ENCODE measurements at regions not wholly inside any gene's neighbourhood (a gene's known extent, or its start where the extent isn't known, plus 50 kb on each side); places are given as distances from the start of the nearest gene placed in this dataset.

DNA sequence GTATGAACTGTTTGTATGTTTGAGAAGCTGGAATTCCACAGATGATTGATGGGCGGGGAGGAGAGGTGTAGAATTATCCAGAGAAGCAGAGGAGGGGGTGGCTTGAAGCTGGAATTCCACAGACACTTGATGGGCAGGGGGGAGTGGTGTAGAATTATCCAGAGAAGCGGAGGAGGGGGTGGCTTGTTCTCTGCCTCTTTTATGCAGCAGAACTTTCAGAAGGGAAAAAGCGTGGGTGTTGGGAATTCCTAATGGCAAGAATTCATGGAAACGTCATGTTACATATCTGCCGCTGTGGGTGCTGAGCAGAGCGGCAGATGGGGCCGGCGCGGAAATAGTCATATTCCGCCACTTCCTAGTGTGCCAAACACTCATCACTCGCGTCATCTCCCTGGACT is 167.9 kb upstream of the KCNG1 start:
- DNase-seq (ENCODE audit: insufficient read length, low spot score): no peak
- TF ChIP-seq TAF1 (IDR thresholded peaks at IDR 0.05; ENCODE audit: low read depth, low read length): no peak
- TF ChIP-seq POLR2AphosphoS5 (IDR thresholded peaks at IDR 0.05; ENCODE audit: low read depth, low read length): no peak
- no peak for TF ChIP-seq POLR2A (IDR thresholded peaks at IDR 0.05; ENCODE audit: low read depth, low read length)
- TF ChIP-seq POU2F2 (IDR thresholded peaks at IDR 0.05; ENCODE audit: low read depth, low read length): no peak
- no peak for TF ChIP-seq SPI1 (IDR thresholded peaks at IDR 0.05; ENCODE audit: low read depth, low read length)
- TF ChIP-seq PAX5 (IDR thresholded peaks at IDR 0.05; ENCODE audit: insufficient read depth, low read length, severe bottlenecking): no peak
- no peak for FAIRE-seq

DNA sequence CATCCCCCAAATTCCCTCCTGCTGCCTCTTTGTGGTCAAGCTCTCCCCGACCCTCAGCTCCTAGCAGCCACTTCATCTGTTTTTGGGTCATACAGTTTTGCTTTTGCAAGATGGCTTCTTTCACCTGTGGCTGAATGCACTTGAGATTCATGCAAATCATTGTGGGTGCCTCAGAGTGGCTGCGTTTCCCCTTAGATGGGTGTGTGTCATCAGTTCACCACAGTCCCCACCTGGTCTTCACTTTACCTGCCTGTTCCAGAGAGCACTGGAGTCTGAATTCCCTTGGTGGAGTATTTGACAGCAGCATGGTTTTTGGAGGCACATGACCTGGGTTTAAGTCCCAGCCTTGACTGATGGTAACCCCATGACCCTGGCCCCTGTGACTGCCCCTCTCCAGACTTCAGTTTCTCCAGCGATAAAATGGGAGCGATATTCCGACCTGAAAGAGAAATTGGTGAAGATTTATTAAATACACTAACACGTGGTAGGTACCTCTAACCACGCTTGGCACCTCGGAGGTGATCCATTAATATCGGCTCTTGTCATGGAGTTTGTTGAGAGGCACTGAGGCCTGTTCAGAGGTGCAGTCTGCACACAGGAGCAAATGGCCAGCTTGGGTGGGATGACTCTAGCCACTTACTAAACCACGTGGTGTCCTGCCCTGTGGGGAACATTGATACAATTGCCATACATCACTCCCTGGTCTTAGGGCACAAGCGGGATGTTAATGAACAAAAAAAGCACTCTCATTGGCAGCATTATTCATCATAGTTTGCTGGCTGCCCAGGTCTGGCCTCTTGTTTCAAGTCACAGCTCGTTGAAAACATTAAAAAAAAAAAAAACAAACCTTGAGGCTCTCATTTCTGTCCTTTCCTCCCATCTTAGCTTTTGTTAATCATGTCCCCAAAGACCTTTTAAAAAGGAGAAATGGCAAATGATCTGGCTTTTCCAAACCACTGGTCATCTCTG is 167.2 kb upstream of the KCNG1 start:
- no peak for DNase-seq (ENCODE audit: insufficient read length, low spot score)
- TF ChIP-seq POLR2A (IDR thresholded peaks at IDR 0.05; ENCODE audit: low read depth, low read length): no peak
- TF ChIP-seq PAX5 (IDR thresholded peaks at IDR 0.05; ENCODE audit: insufficient read depth, low read length, severe bottlenecking): no peak
- TF ChIP-seq POU2F2 (IDR thresholded peaks at IDR 0.05; ENCODE audit: low read depth, low read length): no peak
- no peak for TF ChIP-seq SPI1 (IDR thresholded peaks at IDR 0.05; ENCODE audit: low read depth, low read length)
- TF ChIP-seq POLR2AphosphoS5 (IDR thresholded peaks at IDR 0.05; ENCODE audit: low read depth, low read length): no peak
- no peak for TF ChIP-seq TAF1 (IDR thresholded peaks at IDR 0.05; ENCODE audit: low read depth, low read length)
- no peak for FAIRE-seq

DNA sequence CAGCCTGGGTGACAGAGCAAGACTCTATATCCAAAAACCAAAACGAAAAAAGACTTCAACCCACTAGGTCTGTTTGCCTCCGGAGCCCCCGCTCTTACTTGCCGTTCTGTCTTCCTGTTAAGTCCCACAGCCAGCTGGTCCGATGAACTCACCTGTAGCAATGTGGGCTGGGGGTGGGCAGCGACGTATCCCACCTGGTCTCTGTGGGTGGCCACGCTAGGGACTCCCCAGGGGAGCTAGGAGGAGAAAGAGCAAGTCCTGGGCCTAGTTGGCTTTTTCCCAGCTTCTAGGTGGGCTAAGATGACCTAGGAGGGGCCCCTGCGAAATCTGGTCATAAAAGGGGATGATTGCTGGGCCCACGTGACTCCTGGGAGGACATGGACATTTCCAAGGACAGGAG is 166.0 kb upstream of the KCNG1 start:
- no peak for FAIRE-seq
- DNase-seq (ENCODE audit: insufficient read length, low spot score): no peak
- TF ChIP-seq POLR2A (IDR thresholded peaks at IDR 0.05; ENCODE audit: low read depth, low read length) (no peak), TAF1 (IDR thresholded peaks at IDR 0.05; ENCODE audit: low read depth, low read length) (no peak), POLR2AphosphoS5 (IDR thresholded peaks at IDR 0.05; ENCODE audit: low read depth, low read length) (no peak), POU2F2 (IDR thresholded peaks at IDR 0.05; ENCODE audit: low read depth, low read length) (no peak), PAX5 (IDR thresholded peaks at IDR 0.05; ENCODE audit: insufficient read depth, low read length, severe bottlenecking) (no peak), SPI1 (IDR thresholded peaks at IDR 0.05; ENCODE audit: low read depth, low read length) (no peak)

DNA sequence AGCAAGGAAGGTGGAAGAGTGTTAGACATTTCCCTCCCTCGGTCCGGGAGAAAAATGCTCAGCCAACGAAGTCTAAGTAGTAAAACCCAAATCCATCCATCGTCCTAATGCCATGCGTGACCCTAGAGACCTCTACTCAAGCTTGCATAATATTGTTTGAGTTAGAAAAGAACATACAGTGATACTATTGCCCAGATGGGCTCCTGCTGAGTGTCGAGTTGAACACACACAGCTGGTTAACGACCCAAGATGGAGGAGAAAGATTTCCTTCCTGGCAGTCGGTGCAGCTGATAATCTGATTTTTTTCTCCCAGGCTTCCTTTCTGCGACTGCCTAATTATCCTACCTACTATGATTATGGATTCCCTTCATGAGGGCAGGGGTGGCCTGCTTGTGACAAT is 164.4 kb upstream of the KCNG1 start:
- FAIRE-seq: no peak
- no peak for DNase-seq (ENCODE audit: insufficient read length, low spot score)
- no peak for TF ChIP-seq SPI1 (IDR thresholded peaks at IDR 0.05; ENCODE audit: low read depth, low read length)
- TF ChIP-seq POLR2A (IDR thresholded peaks at IDR 0.05; ENCODE audit: low read depth, low read length): no peak
- TF ChIP-seq POU2F2 (IDR thresholded peaks at IDR 0.05; ENCODE audit: low read depth, low read length): no peak
- TF ChIP-seq POLR2AphosphoS5 (IDR thresholded peaks at IDR 0.05; ENCODE audit: low read depth, low read length): no peak
- no peak for TF ChIP-seq PAX5 (IDR thresholded peaks at IDR 0.05; ENCODE audit: insufficient read depth, low read length, severe bottlenecking)
- TF ChIP-seq TAF1 (IDR thresholded peaks at IDR 0.05; ENCODE audit: low read depth, low read length): no peak

DNA sequence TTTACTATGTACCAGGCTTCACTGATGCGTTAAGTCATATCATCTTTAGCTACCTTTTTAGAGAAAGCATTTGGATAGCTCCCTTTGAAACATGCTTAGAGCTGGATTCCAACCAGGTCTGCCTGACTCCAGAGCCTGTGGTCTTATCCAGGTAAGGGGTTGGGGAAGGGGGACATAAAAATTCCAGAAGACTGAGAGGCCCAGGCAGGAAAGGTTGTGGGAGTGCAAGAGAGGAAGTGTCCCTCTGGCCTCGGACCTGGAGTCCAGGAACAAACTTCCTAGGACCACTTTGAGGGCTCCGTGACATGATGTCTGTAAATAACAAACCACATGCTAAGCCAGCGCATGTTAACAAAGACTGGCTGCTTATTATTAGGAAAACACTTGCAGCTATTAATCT is 163.0 kb upstream of the KCNG1 start:
- DNase-seq (ENCODE audit: insufficient read length, low spot score) (no peak), FAIRE-seq (no peak)
- TF ChIP-seq PAX5 (IDR thresholded peaks at IDR 0.05; ENCODE audit: insufficient read depth, low read length, severe bottlenecking) (no peak), POLR2A (IDR thresholded peaks at IDR 0.05; ENCODE audit: low read depth, low read length) (no peak), TAF1 (IDR thresholded peaks at IDR 0.05; ENCODE audit: low read depth, low read length) (no peak), POLR2AphosphoS5 (IDR thresholded peaks at IDR 0.05; ENCODE audit: low read depth, low read length) (no peak), POU2F2 (IDR thresholded peaks at IDR 0.05; ENCODE audit: low read depth, low read length) (no peak), SPI1 (IDR thresholded peaks at IDR 0.05; ENCODE audit: low read depth, low read length) (no peak)

DNA sequence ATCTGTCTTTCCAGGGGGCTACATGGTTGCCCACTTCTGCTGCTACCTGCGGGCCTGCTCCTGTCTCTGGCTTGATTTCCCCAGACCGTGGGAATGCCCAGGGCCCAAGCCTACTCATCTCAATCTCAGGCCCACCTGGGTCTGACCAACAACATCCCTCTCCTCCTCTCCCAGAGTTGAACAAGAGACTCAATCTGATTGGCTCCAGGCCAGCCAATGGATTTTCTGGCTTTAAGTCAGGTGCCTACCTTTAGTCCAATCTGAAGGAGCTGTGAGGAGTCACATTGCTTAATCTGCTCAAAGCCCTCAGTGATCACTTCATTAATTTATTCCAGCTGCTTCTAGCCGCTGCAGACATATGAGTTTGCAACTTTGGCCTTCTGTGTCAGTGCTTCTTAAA is 162.4 kb upstream of the KCNG1 start:
- no peak for DNase-seq (ENCODE audit: insufficient read length, low spot score)
- TF ChIP-seq POLR2AphosphoS5 (IDR thresholded peaks at IDR 0.05; ENCODE audit: low read depth, low read length): no peak
- no peak for TF ChIP-seq TAF1 (IDR thresholded peaks at IDR 0.05; ENCODE audit: low read depth, low read length)
- TF ChIP-seq POU2F2 (IDR thresholded peaks at IDR 0.05; ENCODE audit: low read depth, low read length): no peak
- no peak for TF ChIP-seq SPI1 (IDR thresholded peaks at IDR 0.05; ENCODE audit: low read depth, low read length)
- no peak for TF ChIP-seq PAX5 (IDR thresholded peaks at IDR 0.05; ENCODE audit: insufficient read depth, low read length, severe bottlenecking)
- TF ChIP-seq POLR2A (IDR thresholded peaks at IDR 0.05; ENCODE audit: low read depth, low read length): no peak
- no peak for FAIRE-seq

DNA sequence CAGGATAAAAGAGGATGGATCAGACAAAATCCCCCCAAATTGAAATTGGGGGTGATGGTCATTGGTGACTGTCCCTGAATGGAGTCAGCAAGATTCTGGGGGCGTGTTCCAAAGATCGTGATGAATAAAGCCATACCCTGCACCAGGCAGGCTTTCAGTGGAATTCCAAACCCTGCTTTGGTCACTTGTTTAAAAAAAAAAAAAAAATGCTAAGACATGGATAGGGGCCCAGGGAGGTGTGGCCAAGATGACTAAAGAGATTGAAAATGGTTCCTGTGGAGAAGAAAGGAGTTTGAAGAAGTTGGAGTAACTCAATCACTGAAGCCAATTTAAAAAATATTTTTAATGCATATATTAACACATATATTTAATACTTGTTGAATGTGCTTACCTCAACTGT is 161.4 kb upstream of the KCNG1 start:
- DNase-seq (ENCODE audit: insufficient read length, low spot score) (no peak), FAIRE-seq (no peak)
- TF ChIP-seq POLR2A (IDR thresholded peaks at IDR 0.05; ENCODE audit: low read depth, low read length) (no peak), PAX5 (IDR thresholded peaks at IDR 0.05; ENCODE audit: insufficient read depth, low read length, severe bottlenecking) (no peak), POLR2AphosphoS5 (IDR thresholded peaks at IDR 0.05; ENCODE audit: low read depth, low read length) (no peak), SPI1 (IDR thresholded peaks at IDR 0.05; ENCODE audit: low read depth, low read length) (no peak)

DNA sequence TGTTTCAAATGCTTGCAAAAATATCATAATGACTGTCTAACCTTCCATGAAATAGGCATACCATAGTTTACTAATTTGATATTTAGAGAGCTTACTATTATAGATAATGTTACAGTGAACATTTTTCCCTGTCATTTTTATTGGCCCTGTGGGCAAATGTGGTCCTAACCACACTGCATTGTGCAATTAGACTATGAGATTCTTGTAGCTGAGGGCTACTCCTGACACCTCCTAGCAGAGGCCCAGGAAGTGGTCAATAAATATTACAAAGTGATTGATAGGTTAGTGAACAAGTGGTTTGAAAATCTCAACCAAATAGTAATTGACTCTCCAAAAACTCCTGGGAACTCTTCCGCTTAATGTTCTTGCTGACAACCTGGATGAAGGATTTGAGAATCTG is 160.5 kb upstream of the KCNG1 start:
- FAIRE-seq (no peak), DNase-seq (ENCODE audit: insufficient read length, low spot score) (no peak)
- TF ChIP-seq POU2F2 (IDR thresholded peaks at IDR 0.05; ENCODE audit: low read depth, low read length) (no peak), POLR2AphosphoS5 (IDR thresholded peaks at IDR 0.05; ENCODE audit: low read depth, low read length) (no peak), POLR2A (IDR thresholded peaks at IDR 0.05; ENCODE audit: low read depth, low read length) (no peak), PAX5 (IDR thresholded peaks at IDR 0.05; ENCODE audit: insufficient read depth, low read length, severe bottlenecking) (no peak), TAF1 (IDR thresholded peaks at IDR 0.05; ENCODE audit: low read depth, low read length) (no peak), SPI1 (IDR thresholded peaks at IDR 0.05; ENCODE audit: low read depth, low read length) (no peak)

DNA sequence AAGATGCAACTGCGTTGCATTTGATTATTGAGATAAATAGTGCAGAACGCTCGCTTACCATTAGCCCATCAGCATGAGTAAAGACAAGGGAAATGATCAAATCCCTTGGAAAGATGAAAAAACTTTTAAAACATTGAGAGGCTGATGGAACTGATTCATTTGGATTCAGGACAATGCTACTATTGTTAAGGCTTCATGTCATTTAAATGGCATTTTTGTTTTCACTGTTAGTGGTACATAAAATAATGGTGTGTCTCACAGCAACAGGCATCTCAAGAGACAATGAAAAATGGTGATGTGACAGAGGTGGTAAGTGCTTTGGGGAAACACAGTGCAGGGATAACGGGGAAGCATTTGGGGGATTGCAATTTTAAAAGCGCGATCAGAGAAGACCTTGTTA is 159.7 kb upstream of the KCNG1 start:
- FAIRE-seq (no peak), DNase-seq (ENCODE audit: insufficient read length, low spot score) (no peak)
- TF ChIP-seq POLR2A (IDR thresholded peaks at IDR 0.05; ENCODE audit: low read depth, low read length) (no peak), PAX5 (IDR thresholded peaks at IDR 0.05; ENCODE audit: insufficient read depth, low read length, severe bottlenecking) (no peak), TAF1 (IDR thresholded peaks at IDR 0.05; ENCODE audit: low read depth, low read length) (no peak), POLR2AphosphoS5 (IDR thresholded peaks at IDR 0.05; ENCODE audit: low read depth, low read length) (no peak), SPI1 (IDR thresholded peaks at IDR 0.05; ENCODE audit: low read depth, low read length) (no peak), POU2F2 (IDR thresholded peaks at IDR 0.05; ENCODE audit: low read depth, low read length) (no peak)
